ENCODE measurements at regions not wholly inside any gene's neighbourhood (a gene's known extent, or its start where the extent isn't known, plus 50 kb on each side); places are given as distances from the start of the nearest gene placed in this dataset.
"Not testable (repeated sequence)": the region's sequence is repeated elsewhere in the genome, so short reads cannot be mapped to it uniquely, and the experiment has no call there.

- H3K27ac Mint-ChIP-seq; H3K4me1 Mint-ChIP-seq (ENCODE audit: low read depth); intact Hi-C loops (cut with micrococcal nuclease); H3K9me3 Mint-ChIP-seq; POLR2A ChIA-PET; H3K4me3 Mint-ChIP-seq; H3K36me3 Mint-ChIP-seq; DNase-seq: not testable (repeated sequence)
- H3K27me3 Mint-ChIP-seq = peaks cover 15% of the 10 kb centered on the region
- CTCF ChIA-PET = interaction anchor here (1.1 kb wide), 1 partner anchor 248 kb away, joined by 3 read pairs; no protein-coding TSS in a partner anchor
Observed at GRCh38 chr20:48372851-48373554, 454.8 kb downstream of the PREX1 start.

DNA sequence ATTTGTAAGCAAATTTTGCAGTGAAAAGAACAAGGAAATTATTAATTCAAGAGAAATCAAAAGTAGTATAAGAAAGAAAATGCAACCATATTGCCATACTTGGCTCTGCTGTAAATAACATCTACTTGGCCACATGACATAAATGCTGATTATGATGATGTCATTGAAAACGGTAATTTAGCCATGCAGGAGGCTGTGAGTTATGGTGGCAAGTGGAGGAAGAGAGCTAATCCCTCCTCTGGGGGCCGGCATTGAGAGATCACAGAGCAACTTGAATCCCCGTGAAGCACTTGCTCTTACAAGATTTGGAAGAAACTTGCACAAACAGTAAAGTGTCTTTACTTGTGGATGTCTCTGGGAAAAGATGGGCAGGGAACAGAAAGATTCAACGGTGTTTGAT lies 456.6 kb downstream of the PREX1 start:
- H3K27me3 Mint-ChIP-seq = peaks cover 14% of the 10 kb centered on the region
- H3K4me1 Mint-ChIP-seq (ENCODE audit: low read depth) = peaks cover 8% of the 10 kb centered on the region
- H3K36me3 Mint-ChIP-seq = no peaks in the 10 kb centered on the region
- no peak for DNase-seq
- ChIA-PET POLR2A (no interaction called here), CTCF (no interaction called here)
- intact Hi-C loops (cut with micrococcal nuclease) = no loop called here
- H3K4me3 Mint-ChIP-seq = no peak overlapping the region
- no peaks in the 10 kb centered on the region for H3K9me3 Mint-ChIP-seq
- H3K27ac Mint-ChIP-seq = no peak overlapping the region

DNA sequence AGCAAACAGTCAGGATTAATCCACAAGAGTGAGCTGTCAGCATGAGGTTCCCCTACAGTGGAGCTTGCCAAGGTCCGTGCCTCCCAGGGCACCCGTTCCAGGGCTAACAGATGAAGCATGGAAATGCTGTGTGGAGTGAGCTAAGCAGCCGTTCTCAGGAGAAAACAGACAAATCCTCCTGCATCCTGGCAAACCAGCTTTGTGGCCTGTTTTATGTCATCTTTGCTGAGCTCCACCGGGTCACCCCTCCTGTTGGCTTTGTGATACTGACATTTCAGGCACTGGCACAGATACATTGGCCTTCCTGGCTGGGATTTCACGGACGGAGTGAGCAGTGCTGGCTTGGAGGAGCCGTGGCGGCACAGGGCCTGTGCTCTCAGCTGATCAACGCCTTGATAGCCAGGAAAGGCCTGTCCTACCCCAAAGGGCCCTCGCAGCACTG lies 459.2 kb downstream of the PREX1 start:
- H3K27me3 Mint-ChIP-seq; POLR2A ChIA-PET; H3K36me3 Mint-ChIP-seq; DNase-seq; intact Hi-C loops (cut with micrococcal nuclease); H3K4me3 Mint-ChIP-seq; H3K9me3 Mint-ChIP-seq; H3K27ac Mint-ChIP-seq; CTCF ChIA-PET; H3K4me1 Mint-ChIP-seq (ENCODE audit: low read depth): not testable (repeated sequence)

DNA sequence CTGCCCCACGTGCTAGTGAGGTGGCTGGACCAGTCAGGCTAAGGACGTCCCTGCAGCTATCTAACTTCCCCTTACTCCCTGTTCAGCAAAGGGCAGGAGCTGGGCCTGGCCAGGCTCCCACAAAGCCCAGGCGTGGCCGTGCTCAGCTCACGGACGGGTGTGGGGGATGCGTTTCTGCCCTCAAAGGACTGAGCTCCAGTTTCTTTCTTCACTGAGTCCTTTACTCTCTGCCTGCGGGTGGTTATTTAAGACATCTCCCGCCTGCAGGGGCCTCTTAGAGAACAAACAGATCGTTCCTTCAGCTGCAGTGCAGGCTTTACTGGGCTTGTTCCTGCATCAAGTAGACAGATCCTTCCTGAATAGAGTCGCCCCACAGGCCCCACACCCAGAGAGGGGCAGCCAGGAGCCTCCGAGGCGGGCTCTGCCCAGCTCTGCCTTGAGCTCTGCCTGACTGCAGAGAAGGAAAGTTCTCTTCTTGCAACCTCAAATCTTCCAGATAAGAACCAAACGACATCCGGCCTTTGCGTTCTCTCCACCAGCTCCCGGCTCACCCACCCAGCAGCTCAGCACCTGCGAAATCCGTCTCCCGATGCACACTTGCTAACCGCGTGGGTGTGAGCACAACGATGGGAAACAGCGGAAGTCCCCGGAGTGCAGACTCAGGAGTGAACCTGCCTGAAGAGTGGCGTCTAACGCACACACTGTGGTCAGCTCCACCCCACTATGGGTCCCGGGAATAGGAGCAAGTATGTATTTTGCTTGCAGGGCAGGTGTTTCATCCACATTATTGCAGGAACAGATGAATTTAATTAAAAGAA lies 460.0 kb downstream of the PREX1 start:
- H3K4me1 Mint-ChIP-seq (ENCODE audit: low read depth); DNase-seq; H3K36me3 Mint-ChIP-seq; intact Hi-C loops (cut with micrococcal nuclease); H3K27me3 Mint-ChIP-seq; H3K27ac Mint-ChIP-seq; H3K9me3 Mint-ChIP-seq; CTCF ChIA-PET; H3K4me3 Mint-ChIP-seq; POLR2A ChIA-PET: not testable (repeated sequence)

- no peak overlapping the region for H3K27ac Mint-ChIP-seq
- H3K27me3 Mint-ChIP-seq = peaks cover 5% of the 10 kb centered on the region
Observed at GRCh38 chr20:48366230-48366629, 461.6 kb downstream of the PREX1 start.

DNA sequence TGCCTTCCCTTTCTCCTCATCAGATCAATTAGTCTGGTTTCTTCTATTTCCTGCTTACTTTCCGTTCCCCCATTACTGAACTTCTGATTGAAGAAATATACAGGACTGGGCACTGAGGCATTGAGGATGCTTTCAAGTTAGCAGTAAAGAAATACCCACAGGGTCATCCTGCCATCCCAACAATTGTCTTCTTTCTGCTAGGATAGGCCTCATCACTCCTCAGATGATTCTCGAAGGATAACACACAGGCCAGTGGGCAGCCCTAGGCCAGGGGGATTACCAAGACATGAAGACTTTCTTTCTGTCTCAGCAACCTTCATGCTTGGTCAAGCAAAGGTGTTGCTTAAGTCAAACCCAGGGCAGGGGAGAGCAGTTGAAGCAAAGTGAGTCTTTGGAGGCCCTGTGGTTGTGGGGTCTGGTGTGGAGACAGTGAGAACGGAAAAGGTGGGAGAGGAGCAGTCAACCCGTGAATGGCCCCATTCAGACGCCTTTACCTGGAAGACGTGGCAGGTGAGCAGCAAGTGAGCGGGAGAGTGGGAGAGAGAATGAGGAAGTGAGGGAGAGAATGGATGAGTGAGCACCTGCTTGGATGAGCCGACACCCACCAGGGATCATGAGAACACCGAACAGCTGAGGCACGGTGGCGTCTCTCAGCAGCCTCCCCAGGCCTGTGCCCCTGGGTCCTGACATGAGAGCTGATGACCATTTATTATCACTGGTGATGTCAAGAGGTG lies 462.9 kb downstream of the PREX1 start:
- H3K36me3 Mint-ChIP-seq = no peaks in the 10 kb centered on the region
- peaks cover 5% of the 10 kb centered on the region for H3K27me3 Mint-ChIP-seq
- peaks cover 3% of the 10 kb centered on the region for H3K9me3 Mint-ChIP-seq
- intact Hi-C loops (cut with micrococcal nuclease) = no loop called here
- no peak overlapping the region for H3K27ac Mint-ChIP-seq
- no peak for DNase-seq
- ChIA-PET CTCF (no interaction called here), POLR2A (interaction anchor here (0.6 kb wide), 1 partner anchor 844 kb away, joined by 3 read pairs; no protein-coding TSS in a partner anchor)
- peaks cover 8% of the 10 kb centered on the region for H3K4me1 Mint-ChIP-seq (ENCODE audit: low read depth)
- no peak overlapping the region for H3K4me3 Mint-ChIP-seq

More at GRCh38 chr20:48366230-48366629, 461.6 kb downstream of the PREX1 start:
- Mint-ChIP-seq H3K4me3 (no peak overlapping the region), H3K4me1 (ENCODE audit: low read depth) (peaks cover 8% of the 10 kb centered on the region), H3K9me3 (peaks cover 3% of the 10 kb centered on the region), H3K36me3 (no peaks in the 10 kb centered on the region)
- intact Hi-C loops (cut with micrococcal nuclease) = no loop called here
- DNase-seq = no peak
- POLR2A ChIA-PET = no interaction called here
- CTCF ChIA-PET = no interaction called here

- no peaks in the 10 kb centered on the region for H3K36me3 Mint-ChIP-seq
- H3K4me1 Mint-ChIP-seq (ENCODE audit: low read depth) = peaks cover 8% of the 10 kb centered on the region
- no peak overlapping the region for H3K4me3 Mint-ChIP-seq
- DNase-seq = no peak
- ChIA-PET CTCF (interaction anchor here (1.0 kb wide), 1 partner anchor 256 kb away, joined by 3 read pairs; no protein-coding TSS in a partner anchor), POLR2A (no interaction called here)
- H3K27ac Mint-ChIP-seq = no peak overlapping the region
- H3K9me3 Mint-ChIP-seq = peaks cover 3% of the 10 kb centered on the region
- intact Hi-C loops (cut with micrococcal nuclease) = no loop called here
- peaks cover 5% of the 10 kb centered on the region for H3K27me3 Mint-ChIP-seq
Observed at GRCh38 chr20:48364055-48364454, 463.7 kb downstream of the PREX1 start.

- POLR2A ChIA-PET = no interaction called here
Observed at GRCh38 chr20:48360342-48360975, 467.3 kb downstream of the PREX1 start.

GRCh38 chr20:48359692-48360341 lies 468.0 kb downstream of the PREX1 start:
- H3K36me3 Mint-ChIP-seq = no peaks in the 10 kb centered on the region
- H3K27ac Mint-ChIP-seq = no peak overlapping the region
- CTCF ChIA-PET = no interaction called here
- intact Hi-C loops (cut with micrococcal nuclease) = no loop called here
- peaks cover 9% of the 10 kb centered on the region for H3K27me3 Mint-ChIP-seq
- DNase-seq = no peak
- POLR2A ChIA-PET = no interaction called here
- no peaks in the 10 kb centered on the region for H3K9me3 Mint-ChIP-seq
- H3K4me1 Mint-ChIP-seq (ENCODE audit: low read depth) = no peaks in the 10 kb centered on the region
- H3K4me3 Mint-ChIP-seq = no peak overlapping the region

More at GRCh38 chr20:48360342-48360975, 467.3 kb downstream of the PREX1 start:
- H3K36me3 Mint-ChIP-seq = no peaks in the 10 kb centered on the region
- intact Hi-C loops (cut with micrococcal nuclease) = no loop called here
- CTCF ChIA-PET = no interaction called here
- H3K9me3 Mint-ChIP-seq = no peaks in the 10 kb centered on the region
- peaks cover 9% of the 10 kb centered on the region for H3K27me3 Mint-ChIP-seq
- H3K27ac Mint-ChIP-seq = no peak overlapping the region
- no peak overlapping the region for H3K4me3 Mint-ChIP-seq
- no peaks in the 10 kb centered on the region for H3K4me1 Mint-ChIP-seq (ENCODE audit: low read depth)
- DNase-seq = no peak

DNA sequence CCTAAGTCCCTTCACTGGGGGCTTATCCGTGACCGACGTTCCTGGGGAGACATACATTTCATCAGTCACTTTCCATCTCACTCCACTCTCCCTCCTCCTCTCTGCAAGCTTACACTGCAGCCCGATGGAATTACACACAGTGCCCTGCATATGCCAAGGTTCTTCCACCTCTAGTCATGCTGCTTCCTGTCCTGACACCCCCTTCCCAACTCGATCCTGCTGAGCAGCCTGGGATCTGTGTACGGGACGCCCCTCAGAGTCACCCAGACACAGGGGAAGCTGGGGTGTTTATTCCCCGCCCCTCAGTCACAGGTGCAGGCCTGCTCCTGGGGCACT lies 468.8 kb downstream of the PREX1 start:
- DNase-seq; H3K27ac Mint-ChIP-seq; POLR2A ChIA-PET; H3K9me3 Mint-ChIP-seq; CTCF ChIA-PET; H3K36me3 Mint-ChIP-seq; H3K27me3 Mint-ChIP-seq; H3K4me1 Mint-ChIP-seq (ENCODE audit: low read depth); intact Hi-C loops (cut with micrococcal nuclease); H3K4me3 Mint-ChIP-seq: not testable (repeated sequence)

DNA sequence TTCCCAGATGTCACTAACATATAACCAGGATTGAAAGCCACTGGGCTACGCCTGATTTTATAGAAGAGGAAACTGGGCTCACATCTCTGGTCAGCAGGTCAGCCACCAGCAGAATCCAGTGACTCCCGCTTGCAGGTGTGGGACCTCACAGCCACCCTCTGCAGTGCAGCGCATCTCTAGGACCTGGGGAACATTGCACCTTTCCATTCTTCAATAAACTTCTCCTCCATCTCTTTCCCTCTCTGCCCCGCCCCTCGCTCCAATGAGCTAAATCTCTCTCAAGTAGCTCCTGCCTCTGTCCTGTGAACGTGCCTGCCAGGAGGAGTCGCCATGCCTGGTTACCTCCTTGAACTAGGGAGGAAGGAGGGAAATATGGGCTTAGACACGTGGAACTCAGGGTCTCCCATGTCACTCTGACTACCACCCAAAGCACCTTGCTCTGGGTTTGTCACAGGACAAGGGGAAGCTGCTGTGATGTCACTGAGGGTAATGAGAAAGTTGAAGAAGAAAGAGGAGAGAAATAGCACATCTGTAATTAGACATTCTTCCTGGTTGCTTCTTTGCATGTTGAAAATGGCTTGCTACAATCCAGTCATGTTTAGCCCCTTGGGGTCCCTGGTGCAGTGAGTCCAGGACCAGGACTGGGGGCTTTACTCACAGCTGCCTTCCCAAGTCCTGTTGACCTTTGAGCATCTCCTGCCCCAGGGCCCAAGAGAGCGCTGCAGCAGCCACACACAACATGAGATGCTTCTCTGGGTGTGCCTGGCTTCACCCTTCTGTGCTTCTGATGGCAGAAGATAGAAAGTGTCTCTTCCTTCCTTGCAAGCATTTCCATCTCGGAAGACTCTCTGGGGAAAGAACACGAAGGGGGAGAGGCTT lies 469.4 kb downstream of the PREX1 start:
- H3K27me3 Mint-ChIP-seq = peaks cover 12% of the 10 kb centered on the region
- peaks cover 8% of the 10 kb centered on the region for H3K9me3 Mint-ChIP-seq
- H3K4me3 Mint-ChIP-seq = no peak overlapping the region
- CTCF ChIA-PET = no interaction called here
- no peaks in the 10 kb centered on the region for H3K4me1 Mint-ChIP-seq (ENCODE audit: low read depth)
- no peak for DNase-seq
- H3K36me3 Mint-ChIP-seq = no peaks in the 10 kb centered on the region
- POLR2A ChIA-PET = no interaction called here
- intact Hi-C loops (cut with micrococcal nuclease) = no loop called here
- H3K27ac Mint-ChIP-seq = no peak overlapping the region

All from activated CD4-positive, alpha-beta memory T cell treated with anti-CD3 and anti-CD28 coated beads for 36 hours (primary cell).